Astrocyte (in vitro differentiated cells and primary cell): ENCODE measurements at regions not wholly inside any gene's neighbourhood (a gene's known extent, or its start where the extent isn't known, plus 50 kb on each side); places are given as distances from the start of the nearest gene placed in this dataset.

Experiments
- DNase-seq: peaks from one replicate; pipeline ENCODE4 v3.0.0-alpha.2; 2010; ENCODE audit warnings: low read depth
- FAIRE-seq: peaks from 2 replicates; lab custom pipeline; 2011; peaks lifted over from hg19 to GRCh38; lab: Jason Lieb, UNC
- H2AFZ ChIP-seq: 2 replicates; pipeline ENCODE4 v1.6.0; 2012; ENCODE audit warnings: low read depth, low read length, inconsistent platforms
- H3K27ac ChIP-seq: 2 replicates; pipeline ENCODE4 v1.5.1; 2011; ENCODE audit warnings: low read depth, low read length, inconsistent platforms
- H3K27me3 ChIP-seq: 2 replicates; pipeline ENCODE4 v1.6.0; 2011; ENCODE audit warnings: low read length, inconsistent platforms; ENCODE audit not compliant: insufficient read depth
- H3K36me3 ChIP-seq: 2 replicates; pipeline ENCODE4 v1.5.1; 2011; ENCODE audit warnings: low read length, inconsistent platforms; ENCODE audit not compliant: insufficient read depth
- H3K4me1 ChIP-seq: 2 replicates; pipeline ENCODE4 v1.5.1; 2011; ENCODE audit warnings: low read length, inconsistent platforms; ENCODE audit not compliant: insufficient read depth
- H3K4me2 ChIP-seq: 2 replicates; pipeline ENCODE4 v1.6.0; 2012; ENCODE audit warnings: low read length, inconsistent platforms
- H3K4me3 ChIP-seq: 2 replicates; pipeline ENCODE4 v1.5.1; 2011; ENCODE audit warnings: low read depth, mild to moderate bottlenecking, low read length, inconsistent platforms; ENCODE audit not compliant: insufficient read depth
- H3K79me2 ChIP-seq: 2 replicates; pipeline ENCODE4 v1.6.0; 2012; ENCODE audit warnings: mild to moderate bottlenecking, low read length, inconsistent platforms; ENCODE audit not compliant: insufficient read depth
- H3K9ac ChIP-seq: 2 replicates; pipeline ENCODE4 v1.6.0; 2012; ENCODE audit warnings: mild to moderate bottlenecking, low read length, inconsistent platforms
- H3K9me3 ChIP-seq: 2 replicates; pipeline ENCODE4 v1.5.1; 2012; ENCODE audit warnings: low read depth, mild to moderate bottlenecking, low read length, inconsistent platforms; ENCODE audit not compliant: insufficient read depth
- H4K20me1 ChIP-seq: 2 replicates; pipeline ENCODE4 v1.6.0; 2012; ENCODE audit warnings: low read length, inconsistent platforms; ENCODE audit not compliant: insufficient read depth
- H3K27ac Mint-ChIP-seq: one replicate; pipeline ENCODE4 v1.8.0; 2021; ENCODE audit warnings: mild to moderate bottlenecking, mixed read lengths; ENCODE audit not compliant: unreplicated experiment
- H3K27me3 Mint-ChIP-seq: one replicate; pipeline ENCODE4 v1.8.0; 2021; ENCODE audit warnings: low read depth, mixed read lengths; ENCODE audit not compliant: unreplicated experiment
- H3K36me3 Mint-ChIP-seq: one replicate; pipeline ENCODE4 v1.8.0; 2021; ENCODE audit warnings: low read depth, mixed read lengths; ENCODE audit not compliant: unreplicated experiment
- H3K4me1 Mint-ChIP-seq: one replicate; pipeline ENCODE4 v1.8.0; 2021; ENCODE audit warnings: low read depth, mixed read lengths; ENCODE audit not compliant: unreplicated experiment
- H3K4me3 Mint-ChIP-seq: one replicate; pipeline ENCODE4 v1.8.0; 2021; ENCODE audit warnings: mild to moderate bottlenecking, moderate library complexity, mixed read lengths; ENCODE audit not compliant: unreplicated experiment
- H3K9me3 Mint-ChIP-seq: one replicate; pipeline ENCODE4 v1.8.0; 2021; ENCODE audit warnings: mild to moderate bottlenecking, mixed read lengths; ENCODE audit not compliant: unreplicated experiment
- EZH2 ChIP-seq: IDR thresholded peaks from 2 replicates; pipeline ENCODE4 v1.6.1; 2012; ENCODE audit warnings: mild to moderate bottlenecking, low read length, inconsistent platforms; ENCODE audit not compliant: insufficient read depth
- TF ChIP-seq, protein P1 (sequence below): IDR thresholded peaks from 2 replicates; pipeline ENCODE4 v1.5.1; 2011; ENCODE audit warnings: low read depth, mild to moderate bottlenecking, inconsistent platforms, low read length, moderate library complexity; ENCODE audit not compliant: insufficient read depth

DNA sequence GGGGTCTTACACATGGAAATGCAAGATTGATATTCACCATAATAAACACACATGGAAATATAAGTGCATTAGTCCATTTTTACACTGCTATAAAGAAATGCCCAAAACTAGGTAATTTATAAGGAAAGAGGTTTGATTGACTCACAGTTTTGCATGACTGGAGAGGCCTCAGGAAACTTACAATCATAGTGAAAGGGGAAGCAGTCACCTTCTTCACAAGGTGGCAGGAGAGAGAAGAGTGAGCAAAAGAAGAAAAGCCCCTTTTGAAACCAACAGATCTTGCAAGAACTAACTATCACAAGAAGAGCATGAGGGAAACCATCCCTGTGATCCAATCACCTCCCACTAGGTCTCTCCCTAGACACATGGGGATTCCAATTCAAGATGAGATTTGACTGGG is 111.7 kb upstream of the TP63 start:
- Histone ChIP-seq H3K4me3 (no peak overlapping the region), H3K79me2 (no peaks in the 10 kb centered on the region), H3K4me2 (no peak overlapping the region), H3K36me3 (no peaks in the 10 kb centered on the region), H3K9ac (no peak overlapping the region), H3K27me3 (peaks cover 4% of the 10 kb centered on the region), H2AFZ (no peak overlapping the region), H3K27ac (no peak overlapping the region), H4K20me1 (no peaks in the 10 kb centered on the region), H3K4me1 (no peaks in the 10 kb centered on the region), H3K9me3 (peaks cover 5% of the 10 kb centered on the region)
- peaks cover 2% of the 10 kb centered on the region for H3K36me3 Mint-ChIP-seq
- peaks cover 3% of the 10 kb centered on the region for H3K27me3 Mint-ChIP-seq
- H3K4me1 Mint-ChIP-seq, result no peaks in the 10 kb centered on the region
- FAIRE-seq (no peak), DNase-seq (no peak)
- TF ChIP-seq, protein P1, sequence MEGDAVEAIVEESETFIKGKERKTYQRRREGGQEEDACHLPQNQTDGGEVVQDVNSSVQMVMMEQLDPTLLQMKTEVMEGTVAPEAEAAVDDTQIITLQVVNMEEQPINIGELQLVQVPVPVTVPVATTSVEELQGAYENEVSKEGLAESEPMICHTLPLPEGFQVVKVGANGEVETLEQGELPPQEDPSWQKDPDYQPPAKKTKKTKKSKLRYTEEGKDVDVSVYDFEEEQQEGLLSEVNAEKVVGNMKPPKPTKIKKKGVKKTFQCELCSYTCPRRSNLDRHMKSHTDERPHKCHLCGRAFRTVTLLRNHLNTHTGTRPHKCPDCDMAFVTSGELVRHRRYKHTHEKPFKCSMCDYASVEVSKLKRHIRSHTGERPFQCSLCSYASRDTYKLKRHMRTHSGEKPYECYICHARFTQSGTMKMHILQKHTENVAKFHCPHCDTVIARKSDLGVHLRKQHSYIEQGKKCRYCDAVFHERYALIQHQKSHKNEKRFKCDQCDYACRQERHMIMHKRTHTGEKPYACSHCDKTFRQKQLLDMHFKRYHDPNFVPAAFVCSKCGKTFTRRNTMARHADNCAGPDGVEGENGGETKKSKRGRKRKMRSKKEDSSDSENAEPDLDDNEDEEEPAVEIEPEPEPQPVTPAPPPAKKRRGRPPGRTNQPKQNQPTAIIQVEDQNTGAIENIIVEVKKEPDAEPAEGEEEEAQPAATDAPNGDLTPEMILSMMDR, result no peak
- no peak for TF ChIP-seq EZH2
- peaks cover 18% of the 10 kb centered on the region for H3K9me3 Mint-ChIP-seq
- no peak overlapping the region for H3K27ac Mint-ChIP-seq
- H3K4me3 Mint-ChIP-seq, result no peak overlapping the region

DNA sequence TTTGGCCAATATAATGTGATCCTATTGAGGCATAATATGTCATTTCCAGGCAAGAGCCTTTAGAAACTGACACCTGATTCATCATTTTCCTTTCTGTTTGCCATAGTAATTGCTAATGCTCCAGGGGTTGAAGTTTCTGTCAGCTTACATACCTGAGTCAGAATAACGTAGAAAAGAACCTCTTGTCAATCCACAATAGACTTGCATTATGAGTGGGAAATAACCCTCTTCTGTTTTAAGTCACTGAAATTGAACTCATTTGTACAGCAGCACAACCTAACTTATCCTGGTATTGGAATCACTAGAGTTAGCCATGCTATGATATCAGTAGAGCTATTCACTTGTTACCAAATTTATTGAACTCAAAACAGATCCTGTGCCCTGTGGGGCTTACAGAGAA is 101.7 kb upstream of the TP63 start:
- H3K27ac Mint-ChIP-seq, result no peak overlapping the region
- Histone ChIP-seq H2AFZ (no peak overlapping the region), H3K36me3 (no peaks in the 10 kb centered on the region), H3K9me3 (no peaks in the 10 kb centered on the region), H3K27me3 (peaks cover 15% of the 10 kb centered on the region), H3K27ac (no peak overlapping the region), H3K4me2 (no peak overlapping the region), H3K4me1 (peaks cover 3% of the 10 kb centered on the region), H3K79me2 (no peaks in the 10 kb centered on the region), H3K4me3 (no peak overlapping the region), H4K20me1 (no peaks in the 10 kb centered on the region), H3K9ac (no peak overlapping the region)
- no peak overlapping the region for H3K4me3 Mint-ChIP-seq
- FAIRE-seq (no peak), DNase-seq (no peak)
- peaks cover 9% of the 10 kb centered on the region for H3K9me3 Mint-ChIP-seq
- H3K4me1 Mint-ChIP-seq, result peaks cover 12% of the 10 kb centered on the region
- peaks cover 16% of the 10 kb centered on the region for H3K27me3 Mint-ChIP-seq
- TF ChIP-seq, protein P1, result no peak
- TF ChIP-seq EZH2, result no peak
- peaks cover 3% of the 10 kb centered on the region for H3K36me3 Mint-ChIP-seq

DNA sequence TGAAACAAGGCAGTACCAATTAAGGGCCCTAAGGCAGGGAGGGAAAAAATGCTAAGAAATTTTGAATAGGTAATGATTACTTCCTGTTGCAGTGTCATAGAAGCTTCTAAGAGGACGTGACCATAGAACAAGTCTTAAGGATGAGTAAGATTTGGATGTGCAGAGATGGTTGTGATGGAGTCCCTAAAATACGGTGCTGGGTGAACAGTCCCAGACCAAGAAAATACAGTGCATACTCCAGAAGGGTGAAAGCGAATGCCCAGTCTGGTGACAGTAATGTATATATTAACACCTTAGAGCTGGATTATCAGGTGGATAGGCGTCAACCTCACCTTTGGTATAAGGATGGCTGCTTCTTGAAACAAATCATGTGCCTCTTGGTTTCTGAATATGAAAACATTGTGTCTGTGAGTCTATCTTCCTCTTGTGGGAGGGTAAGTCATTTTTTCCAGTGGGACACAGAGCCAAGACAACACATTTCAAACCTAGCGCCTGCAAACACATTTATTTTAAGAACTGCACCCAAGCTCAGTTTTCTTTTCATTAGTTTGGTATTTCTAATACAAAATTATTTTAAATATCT is 101.2 kb upstream of the TP63 start:
- H3K79me2 ChIP-seq, result no peaks in the 10 kb centered on the region
- H3K9me3 ChIP-seq, result no peaks in the 10 kb centered on the region
- H3K4me2 ChIP-seq, result no peak overlapping the region
- H3K9ac ChIP-seq, result no peak overlapping the region
- no peak overlapping the region for H2AFZ ChIP-seq
- H4K20me1 ChIP-seq, result no peaks in the 10 kb centered on the region
- peaks cover 9% of the 10 kb centered on the region for H3K9me3 Mint-ChIP-seq
- no peak overlapping the region for H3K27ac ChIP-seq
- H3K27ac Mint-ChIP-seq, result no peak overlapping the region
- DNase-seq (no peak), FAIRE-seq (no peak)
- H3K27me3 Mint-ChIP-seq, result peaks cover 19% of the 10 kb centered on the region
- no peak for TF ChIP-seq EZH2
- TF ChIP-seq, protein P1, result no peak
- peaks cover 17% of the 10 kb centered on the region for H3K27me3 ChIP-seq
- H3K4me3 ChIP-seq, result no peak overlapping the region
- H3K36me3 ChIP-seq, result no peaks in the 10 kb centered on the region
- peaks cover 3% of the 10 kb centered on the region for H3K4me1 ChIP-seq
- peaks cover 3% of the 10 kb centered on the region for H3K36me3 Mint-ChIP-seq
- peaks cover 12% of the 10 kb centered on the region for H3K4me1 Mint-ChIP-seq
- no peak overlapping the region for H3K4me3 Mint-ChIP-seq
